ENCODE measurements at regions not wholly inside any gene's neighbourhood (a gene's known extent, or its start where the extent isn't known, plus 50 kb on each side); places are given as distances from the start of the nearest gene placed in this dataset.

DNA sequence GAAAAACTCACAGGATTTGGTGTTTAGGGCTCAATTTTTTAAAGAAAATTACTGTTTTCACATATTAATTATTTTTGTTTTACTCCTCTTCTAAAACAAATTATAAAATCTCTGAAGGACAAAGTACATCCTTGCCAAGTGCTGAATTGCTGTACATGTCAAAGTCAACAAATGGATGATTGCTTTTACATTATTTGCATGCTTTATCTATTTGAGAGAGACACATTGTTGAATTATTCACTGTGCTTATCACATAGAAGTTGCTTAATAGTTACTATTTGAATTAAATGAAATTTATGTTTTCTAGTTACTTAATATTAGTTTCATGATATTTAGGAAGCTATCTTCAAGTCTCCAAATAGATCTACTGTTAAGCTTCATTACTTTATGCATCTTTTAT is 318.6 kb upstream of the PTCHD4 start:
- TF ChIP-seq, protein P1, sequence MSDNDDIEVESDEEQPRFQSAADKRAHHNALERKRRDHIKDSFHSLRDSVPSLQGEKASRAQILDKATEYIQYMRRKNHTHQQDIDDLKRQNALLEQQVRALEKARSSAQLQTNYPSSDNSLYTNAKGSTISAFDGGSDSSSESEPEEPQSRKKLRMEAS (IDR thresholded peaks at IDR 0.05) = no peak
- TF ChIP-seq, protein P2, sequence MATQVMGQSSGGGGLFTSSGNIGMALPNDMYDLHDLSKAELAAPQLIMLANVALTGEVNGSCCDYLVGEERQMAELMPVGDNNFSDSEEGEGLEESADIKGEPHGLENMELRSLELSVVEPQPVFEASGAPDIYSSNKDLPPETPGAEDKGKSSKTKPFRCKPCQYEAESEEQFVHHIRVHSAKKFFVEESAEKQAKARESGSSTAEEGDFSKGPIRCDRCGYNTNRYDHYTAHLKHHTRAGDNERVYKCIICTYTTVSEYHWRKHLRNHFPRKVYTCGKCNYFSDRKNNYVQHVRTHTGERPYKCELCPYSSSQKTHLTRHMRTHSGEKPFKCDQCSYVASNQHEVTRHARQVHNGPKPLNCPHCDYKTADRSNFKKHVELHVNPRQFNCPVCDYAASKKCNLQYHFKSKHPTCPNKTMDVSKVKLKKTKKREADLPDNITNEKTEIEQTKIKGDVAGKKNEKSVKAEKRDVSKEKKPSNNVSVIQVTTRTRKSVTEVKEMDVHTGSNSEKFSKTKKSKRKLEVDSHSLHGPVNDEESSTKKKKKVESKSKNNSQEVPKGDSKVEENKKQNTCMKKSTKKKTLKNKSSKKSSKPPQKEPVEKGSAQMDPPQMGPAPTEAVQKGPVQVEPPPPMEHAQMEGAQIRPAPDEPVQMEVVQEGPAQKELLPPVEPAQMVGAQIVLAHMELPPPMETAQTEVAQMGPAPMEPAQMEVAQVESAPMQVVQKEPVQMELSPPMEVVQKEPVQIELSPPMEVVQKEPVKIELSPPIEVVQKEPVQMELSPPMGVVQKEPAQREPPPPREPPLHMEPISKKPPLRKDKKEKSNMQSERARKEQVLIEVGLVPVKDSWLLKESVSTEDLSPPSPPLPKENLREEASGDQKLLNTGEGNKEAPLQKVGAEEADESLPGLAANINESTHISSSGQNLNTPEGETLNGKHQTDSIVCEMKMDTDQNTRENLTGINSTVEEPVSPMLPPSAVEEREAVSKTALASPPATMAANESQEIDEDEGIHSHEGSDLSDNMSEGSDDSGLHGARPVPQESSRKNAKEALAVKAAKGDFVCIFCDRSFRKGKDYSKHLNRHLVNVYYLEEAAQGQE (IDR thresholded peaks at IDR 0.05) = no peak
- TF ChIP-seq, protein P3, sequence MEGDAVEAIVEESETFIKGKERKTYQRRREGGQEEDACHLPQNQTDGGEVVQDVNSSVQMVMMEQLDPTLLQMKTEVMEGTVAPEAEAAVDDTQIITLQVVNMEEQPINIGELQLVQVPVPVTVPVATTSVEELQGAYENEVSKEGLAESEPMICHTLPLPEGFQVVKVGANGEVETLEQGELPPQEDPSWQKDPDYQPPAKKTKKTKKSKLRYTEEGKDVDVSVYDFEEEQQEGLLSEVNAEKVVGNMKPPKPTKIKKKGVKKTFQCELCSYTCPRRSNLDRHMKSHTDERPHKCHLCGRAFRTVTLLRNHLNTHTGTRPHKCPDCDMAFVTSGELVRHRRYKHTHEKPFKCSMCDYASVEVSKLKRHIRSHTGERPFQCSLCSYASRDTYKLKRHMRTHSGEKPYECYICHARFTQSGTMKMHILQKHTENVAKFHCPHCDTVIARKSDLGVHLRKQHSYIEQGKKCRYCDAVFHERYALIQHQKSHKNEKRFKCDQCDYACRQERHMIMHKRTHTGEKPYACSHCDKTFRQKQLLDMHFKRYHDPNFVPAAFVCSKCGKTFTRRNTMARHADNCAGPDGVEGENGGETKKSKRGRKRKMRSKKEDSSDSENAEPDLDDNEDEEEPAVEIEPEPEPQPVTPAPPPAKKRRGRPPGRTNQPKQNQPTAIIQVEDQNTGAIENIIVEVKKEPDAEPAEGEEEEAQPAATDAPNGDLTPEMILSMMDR (IDR thresholded peaks at IDR 0.05; ENCODE audit: low read depth, low read length, missing input control) = no peak
- TF ChIP-seq YY1 (IDR thresholded peaks at IDR 0.05) = no peak
- TF ChIP-seq TAF1 (conservative IDR thresholded peaks at IDR 0.05) = no peak
- no peak for TF ChIP-seq HNF4A (conservative IDR thresholded peaks at IDR 0.05)
- TF ChIP-seq GABPA (IDR thresholded peaks at IDR 0.05 in 1 of 2, conservative IDR thresholded peaks at IDR 0.05 in 1 of 2) = no peak

Data from liver (tissue), 3 donors.